Stimulated activated naive CD4-positive, alpha-beta T cell (primary cell): ENCODE measurements at regions not wholly inside any gene's neighbourhood (a gene's known extent, or its start where the extent isn't known, plus 50 kb on each side); places are given as distances from the start of the nearest gene placed in this dataset.

Experiments used
- DNase-seq, 6 experiments: peaks; one replicate each; lab custom pipeline; 2025; lab: John Stamatoyannopoulos, UW

DNA sequence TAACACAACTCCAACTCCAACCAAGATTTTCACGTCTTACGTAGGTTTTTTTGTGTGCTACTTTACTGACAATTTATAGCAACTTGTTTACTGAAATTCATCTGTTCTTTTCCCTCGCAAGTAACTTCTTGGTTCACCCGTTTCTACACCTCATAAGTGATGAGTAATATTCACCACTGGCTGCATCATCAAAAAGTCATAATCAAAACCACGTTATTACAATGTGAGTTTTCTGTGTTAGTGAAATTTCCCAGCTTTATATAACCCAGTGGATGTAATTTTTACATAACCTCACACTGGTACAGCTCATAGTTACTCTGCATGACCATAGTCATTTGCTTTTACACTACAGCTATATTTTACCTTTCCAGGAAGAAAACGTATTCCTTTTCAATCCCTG is 401.1 kb upstream of the LYPLAL1 start:
- DNase-seq, result no peak

DNA sequence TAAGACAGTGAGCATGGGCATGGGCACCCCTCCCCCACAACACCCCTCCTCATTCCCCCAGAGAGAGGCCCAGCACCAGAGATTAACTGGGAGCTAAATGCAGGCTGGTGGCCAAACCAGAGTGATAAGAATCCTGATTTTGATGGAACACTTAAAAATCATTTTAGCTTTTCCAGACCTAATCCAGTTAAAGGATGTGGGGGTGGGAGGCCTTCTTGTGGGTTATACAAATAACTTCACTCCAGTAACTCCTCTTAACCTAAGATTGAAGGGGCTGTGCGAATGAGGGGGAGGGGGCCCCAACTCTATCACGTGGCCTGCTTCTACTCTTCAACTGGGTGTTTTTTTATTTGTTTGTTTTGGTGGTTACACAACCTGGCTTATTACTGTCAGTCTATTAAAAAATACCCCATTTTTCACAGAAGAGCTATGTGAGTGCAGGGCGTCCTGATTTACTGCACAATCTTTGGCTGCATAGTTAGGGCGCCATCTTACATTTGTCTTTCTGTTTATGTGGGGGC is 398.1 kb upstream of the LYPLAL1 start:
- DNase-seq, result no peak

DNA sequence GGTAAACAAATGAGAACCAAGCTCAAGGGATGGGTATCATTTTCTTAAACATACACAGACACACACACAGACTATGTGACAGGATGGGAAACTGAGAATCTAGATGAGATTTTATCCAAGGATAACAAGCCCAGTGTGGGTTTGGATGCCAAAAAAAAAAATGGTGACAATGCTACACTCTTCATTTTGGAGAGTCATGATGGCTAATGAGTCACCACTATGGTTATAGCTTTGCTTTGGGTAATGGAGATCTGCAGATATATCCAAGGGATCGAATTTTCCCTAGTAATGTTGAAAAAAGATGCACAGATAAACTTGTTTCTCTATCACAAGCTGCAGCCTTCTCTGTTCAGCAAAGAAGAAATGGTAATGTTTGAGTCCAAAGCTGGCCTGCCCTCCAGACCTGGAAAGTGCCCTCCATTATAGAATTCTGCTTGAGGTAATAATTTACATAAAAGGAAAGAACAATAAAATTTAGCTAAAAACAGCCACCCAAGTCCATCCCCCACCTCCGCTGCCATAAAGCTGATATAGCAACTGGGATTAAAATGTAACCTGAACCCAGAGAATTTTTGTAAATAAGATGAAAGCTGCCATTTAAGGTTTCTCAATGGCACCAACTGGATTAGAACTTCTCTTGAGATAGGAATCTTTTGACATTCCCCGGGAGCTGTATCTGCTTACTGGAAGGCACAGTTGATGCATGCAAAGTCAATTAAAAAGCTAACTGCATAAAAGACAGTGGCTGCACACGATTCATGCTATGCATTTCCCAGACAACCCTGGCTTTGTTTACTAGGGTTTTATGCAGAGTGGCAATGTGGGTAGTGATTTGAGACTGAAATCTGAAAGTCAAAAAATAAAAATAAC is 395.2 kb upstream of the LYPLAL1 start:
- DNase-seq, result no peak

DNA sequence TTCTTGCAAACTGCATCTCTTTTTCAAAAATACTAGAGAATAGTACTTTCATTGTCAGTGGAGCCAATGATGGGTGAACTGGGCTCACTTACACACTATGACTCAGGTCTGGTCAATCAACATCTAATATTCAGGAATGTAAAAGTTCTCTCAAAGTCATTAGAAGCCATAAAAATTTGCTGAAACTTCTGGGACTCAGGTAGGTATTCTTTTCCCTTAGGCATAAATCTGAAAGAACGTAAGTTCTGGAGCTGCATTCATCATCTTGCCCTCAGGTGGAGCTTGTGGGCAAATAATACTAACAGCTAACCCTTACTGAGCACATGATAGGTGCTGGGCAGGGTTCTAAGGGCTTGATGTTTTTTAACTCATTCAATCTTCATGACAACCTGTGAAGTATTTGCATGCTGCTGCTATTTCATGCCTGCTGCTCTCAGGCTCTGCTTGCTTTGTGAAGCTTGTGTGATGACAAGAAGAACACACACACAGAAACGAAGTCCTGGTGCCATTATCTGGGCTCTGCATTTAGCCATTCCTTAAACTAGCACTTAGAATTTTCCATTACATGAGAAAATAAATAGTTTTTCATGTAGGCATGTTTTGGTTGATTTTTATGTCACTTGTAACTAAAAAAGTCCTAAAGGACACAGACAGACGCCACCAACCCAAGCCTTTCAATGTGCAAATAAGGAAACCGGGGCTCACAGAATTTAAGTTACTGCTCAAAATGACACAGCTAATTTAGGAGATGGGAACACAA is 394.2 kb upstream of the LYPLAL1 start:
- DNase-seq, result no peak

DNA sequence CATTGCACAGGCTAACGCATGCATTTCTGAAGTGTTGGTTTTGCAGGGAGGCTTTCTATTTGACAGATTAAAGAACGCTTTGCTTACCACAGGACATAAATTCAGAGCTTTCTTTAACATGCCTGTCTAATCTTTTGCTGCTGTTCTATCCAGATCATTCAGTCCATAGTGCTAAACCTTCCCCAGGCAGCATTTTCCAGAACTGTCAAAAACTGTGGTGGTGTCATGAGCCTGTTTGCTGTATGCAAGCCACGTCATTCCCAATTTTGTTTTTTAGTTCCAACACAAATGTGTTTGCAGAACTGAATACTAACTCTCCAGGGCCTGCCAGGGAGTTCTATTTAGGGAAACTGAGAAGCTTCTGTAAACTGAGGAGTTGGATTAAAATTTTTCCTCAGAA is 390.5 kb upstream of the LYPLAL1 start:
- DNase-seq, result no peak

DNA sequence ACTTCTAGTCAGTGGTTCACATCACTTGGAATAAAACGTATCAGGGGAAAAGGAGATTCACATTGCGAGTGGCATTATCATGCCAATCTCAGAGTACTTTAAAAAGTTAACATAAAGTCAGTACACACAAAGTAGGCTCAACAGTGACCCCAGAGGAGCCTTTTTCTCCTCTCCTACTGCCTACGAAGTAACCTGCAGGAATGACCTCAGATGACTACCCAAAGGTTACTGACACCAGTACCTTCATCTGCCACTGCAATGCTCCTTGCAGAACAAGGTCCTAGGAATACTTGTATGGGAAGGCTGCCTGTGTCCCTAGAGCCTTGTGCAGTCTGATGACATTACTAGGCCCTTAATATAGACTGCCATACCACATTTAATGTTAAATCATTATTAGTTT is 389.8 kb upstream of the LYPLAL1 start:
- DNase-seq, result no peak

DNA sequence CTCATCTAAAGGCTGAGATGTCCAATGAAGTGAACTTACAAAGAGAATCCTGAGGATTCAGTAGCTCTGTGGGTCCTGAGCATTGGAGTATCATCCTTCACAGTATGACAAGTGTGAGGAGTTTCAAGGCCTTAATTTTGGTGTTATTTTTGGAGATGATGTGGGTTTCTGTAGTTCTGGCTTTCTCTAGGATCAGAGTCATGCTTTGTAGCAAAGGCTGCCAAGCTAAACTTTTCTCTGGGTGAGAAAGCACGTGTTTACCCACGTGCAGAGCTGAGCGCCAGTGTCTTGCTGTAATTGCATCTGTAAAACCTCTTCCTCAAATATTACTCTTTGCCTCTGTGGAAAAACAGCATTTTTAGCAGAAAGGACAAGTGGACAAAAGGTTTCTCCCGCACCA is 387.8 kb upstream of the LYPLAL1 start:
- no peak for DNase-seq

DNA sequence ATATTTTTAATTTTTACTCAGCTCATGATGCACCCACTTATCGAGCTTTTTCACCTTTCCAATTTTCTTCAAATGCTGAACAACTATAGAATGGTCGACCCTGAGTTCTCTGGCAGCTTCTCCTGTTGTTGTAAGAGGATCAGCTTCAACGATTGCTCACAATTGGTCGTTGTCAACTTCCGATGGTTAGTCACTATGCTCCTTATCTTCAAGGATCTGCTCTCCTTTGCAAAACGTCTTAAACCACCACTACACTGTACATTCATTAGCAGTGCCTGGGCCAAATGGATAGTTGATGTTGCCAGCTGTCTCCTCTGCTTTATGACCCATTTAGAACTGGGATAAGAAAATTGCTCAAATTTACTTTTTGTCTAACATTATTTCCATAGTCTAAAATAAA is 385.9 kb upstream of the LYPLAL1 start:
- DNase-seq, result no peak

DNA sequence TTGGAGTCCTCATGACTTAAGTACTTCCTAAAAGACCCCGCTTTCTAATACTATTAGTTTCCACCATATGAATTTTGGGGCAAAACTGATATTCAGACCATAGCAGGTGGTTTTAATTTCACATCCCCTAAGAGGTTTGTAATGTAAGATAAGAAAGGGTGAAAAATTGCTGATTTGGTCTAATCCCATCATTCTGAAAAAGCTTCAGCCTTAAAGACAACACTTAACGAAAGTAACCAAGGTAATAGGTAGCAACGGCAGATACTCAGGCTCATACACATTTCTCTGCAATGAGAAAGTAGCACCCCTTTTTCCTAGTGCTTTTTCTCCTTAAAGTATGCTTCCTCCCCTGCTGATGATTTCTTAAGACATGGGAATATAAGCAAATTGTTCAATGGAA is 376.9 kb upstream of the LYPLAL1 start:
- DNase-seq, result no peak

DNA sequence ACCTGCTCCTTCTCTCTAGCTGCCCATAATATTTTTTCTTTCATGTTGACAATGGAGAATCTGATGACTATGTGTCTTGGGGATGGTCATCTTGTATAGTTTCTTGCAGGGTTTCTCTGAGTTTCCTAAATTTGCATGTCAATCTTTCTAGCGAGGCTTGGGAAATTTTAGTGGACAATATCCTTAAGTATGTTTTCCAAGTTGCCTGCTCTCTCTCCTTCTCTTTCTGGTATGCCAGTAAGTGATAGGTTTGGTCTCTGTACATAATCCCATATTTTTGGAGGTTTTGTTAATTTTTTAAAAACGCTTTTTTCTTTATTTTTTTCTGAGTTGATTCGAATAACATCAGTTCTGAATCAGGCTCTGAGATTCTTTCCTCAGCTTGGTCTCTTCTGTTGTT is 370.9 kb upstream of the LYPLAL1 start:
- no peak for DNase-seq

DNA sequence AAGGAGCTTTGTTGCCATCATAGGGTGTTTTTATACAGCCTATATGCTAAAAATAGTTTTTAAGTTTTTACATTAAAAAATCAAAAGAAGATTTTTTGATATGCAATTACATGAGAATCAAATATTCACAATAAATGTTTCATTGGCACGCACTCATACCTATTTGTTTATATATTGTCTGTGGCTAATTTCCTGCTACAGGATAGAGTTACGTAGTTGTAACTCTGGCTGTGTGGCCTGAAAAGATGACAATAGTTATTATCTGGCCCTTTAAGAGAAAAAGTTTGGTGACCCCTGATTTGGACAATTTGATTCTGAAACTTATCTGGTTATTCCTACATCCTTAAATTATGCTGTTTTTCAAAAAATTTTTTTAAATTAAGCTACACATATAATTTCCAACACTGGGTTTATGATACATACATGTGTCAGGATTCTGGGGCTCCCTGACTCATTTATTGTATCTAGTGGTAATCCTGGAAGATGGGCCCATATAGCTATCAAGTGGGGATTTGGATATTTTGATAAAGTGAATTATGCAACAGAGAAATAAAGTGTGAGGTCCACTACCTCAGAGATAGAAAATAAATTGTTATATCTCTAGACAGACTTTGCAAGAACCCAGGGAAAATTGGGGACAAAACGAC is 370.2 kb upstream of the LYPLAL1 start:
- no peak for DNase-seq

DNA sequence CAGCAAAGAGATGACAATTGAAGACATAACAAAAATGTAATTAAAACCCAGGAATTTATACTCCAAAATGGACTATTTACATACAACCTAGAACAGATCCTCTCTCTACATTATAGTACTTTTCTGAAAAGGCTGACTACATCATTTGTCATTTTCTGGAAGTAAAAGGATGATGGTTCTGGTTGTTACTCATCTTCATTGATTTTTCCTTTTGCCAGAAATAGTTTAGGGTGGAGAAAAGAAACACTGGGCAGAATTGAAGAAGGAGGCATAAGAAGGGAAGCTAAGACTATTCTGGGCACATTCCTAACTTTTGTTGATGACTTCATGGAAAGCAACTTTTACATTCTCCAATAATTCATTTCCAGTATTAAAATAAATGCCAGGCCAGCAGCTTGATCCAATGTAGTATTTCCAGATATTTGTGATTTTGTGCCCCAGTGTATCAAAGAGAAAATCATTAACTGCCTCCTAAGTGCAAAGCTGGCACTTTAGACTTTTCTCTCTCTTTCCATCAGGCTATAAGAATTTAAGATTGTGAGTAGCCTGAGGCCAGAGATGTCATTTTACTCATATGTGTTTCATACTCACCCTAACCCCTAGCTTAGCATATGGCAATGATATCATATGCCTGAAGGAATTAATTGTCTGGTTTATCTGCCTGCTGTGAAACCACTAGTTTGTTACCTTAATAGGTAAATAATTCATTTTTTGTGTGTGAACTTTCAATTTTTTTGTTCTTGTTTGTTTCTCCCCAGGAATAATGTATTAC is 369.5 kb upstream of the LYPLAL1 start:
- no peak for DNase-seq

DNA sequence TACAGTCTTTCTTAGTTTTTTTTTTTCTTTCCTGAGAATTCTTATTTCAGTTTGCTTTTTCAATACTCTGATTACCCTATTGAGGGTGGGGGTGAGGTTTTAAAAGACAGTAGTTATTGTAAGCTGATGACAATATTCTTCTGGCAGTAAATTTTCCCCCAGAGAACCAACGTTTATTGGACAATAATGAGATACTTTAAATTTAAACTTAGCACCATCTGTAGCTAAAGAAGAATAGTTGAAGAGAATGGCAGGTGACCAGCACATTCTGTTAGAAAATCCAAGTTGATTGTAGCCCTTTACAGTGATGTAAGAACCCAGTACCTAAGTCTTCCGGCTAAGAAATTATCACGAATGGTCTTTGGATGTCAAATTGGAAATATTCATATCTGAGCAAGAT is 364.6 kb upstream of the LYPLAL1 start:
- DNase-seq, result no peak

DNA sequence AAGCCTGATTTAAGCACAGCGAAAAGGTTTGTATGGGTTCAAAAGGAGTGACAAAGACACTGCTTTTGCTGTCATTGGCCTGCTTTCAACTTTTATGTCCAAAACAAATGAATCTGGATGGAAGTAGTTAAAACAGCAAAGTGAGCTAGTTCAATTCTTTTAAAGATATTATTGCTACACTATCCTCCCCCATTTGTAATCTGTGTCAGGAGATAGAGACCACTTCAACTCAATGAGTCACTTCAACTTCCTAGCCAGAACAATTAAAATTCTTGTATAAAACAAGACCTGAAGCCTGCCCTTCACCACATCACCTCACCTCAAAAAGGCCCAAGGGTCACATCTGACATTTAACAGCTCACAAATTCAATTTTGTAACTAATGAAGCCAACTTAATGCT is 364.1 kb upstream of the LYPLAL1 start:
- DNase-seq, result no peak

DNA sequence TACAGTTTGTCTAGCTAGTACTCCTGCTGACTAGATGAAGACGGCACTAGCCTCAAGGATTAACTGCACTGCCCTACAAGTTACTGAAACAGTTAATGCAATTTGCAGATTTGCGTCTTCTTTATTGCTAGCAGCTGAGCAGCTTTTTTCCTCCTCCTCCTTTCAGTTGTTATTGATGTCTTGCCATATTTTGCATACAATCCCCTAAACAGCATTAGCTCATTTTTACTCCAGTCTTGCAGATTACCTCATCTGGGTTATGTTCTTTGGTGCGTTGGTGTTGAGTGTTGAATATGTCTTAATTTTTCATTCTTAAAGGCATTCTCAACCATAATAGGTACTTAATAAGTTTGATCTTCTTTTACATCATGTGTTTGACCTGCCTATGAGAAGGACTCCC is 363.4 kb upstream of the LYPLAL1 start:
- no peak for DNase-seq

DNA sequence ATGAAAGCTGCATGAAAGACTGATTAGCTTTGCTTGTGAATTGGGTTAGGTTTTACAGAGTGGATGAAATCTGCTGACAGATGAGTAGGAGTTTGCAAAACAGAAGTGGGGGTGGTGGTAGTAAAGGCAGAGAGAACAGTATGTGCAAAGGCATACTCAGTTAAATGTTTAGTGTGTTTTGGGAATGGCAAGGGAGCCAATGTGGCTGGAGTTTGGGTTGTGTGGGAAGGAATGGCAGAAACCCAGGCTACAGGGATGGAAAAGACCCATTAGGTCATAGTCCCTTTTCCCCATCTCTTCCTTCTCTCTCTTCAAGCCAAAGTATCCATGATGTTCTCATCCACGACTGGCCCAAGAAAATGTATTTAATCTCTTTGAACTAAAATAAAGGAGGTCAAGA is 362.2 kb upstream of the LYPLAL1 start:
- DNase-seq, result no peak

DNA sequence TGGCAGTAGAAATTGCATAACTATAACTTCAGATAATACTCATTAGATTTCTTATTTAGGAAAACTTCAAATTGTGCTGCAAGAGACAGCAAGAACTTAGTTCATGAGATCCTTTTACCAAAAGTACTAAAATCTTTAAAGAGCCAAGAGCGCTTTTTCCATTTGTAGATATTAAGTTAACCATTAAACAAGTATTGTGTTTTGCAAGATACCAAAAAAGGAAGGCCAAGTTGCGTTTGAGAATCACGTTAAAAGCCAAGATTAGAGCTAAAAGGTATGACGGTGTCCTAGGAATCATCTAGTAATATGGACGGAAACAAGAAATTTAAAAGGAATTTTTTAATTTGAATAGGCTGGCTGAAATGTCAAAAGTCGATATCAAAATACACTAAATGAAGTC is 361.3 kb upstream of the LYPLAL1 start:
- DNase-seq, result no peak

DNA sequence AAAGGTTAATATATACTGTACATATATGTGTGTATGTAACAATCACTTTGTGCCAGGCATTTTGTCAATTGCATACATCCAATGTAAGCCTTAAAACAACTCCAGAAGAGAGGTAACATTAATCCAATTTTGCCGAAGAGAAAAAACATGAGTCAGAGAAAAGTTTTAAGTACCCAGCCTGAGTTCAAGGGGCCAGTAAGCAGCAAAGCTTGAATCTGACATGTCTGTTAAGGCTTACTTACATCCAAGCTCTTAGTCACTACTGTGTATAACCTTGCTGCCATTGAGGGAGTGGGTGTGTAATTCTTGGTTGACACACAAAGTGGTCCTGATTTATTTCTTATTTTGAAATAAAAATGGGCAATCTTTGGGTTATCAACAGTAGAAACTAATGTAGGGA is 360.4 kb upstream of the LYPLAL1 start:
- DNase-seq, result no peak

DNA sequence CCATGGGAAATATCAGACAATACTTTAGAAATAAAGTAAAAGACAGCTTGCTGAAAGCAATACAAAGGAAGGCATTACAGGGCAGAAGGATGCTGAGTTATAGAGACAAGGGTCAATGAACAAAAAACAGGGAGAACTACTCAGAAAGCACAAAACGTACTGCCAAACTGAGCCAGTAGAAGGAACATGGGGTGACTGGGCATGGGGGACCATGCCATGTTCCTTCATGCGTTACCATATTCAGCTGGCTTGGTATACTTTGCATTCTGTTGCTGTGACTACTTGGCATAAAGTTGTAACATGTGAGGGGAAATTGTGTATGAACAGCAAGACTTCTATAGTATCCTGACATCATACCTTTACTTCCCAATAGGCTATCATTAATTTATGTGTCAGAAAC is 358.6 kb upstream of the LYPLAL1 start:
- no peak for DNase-seq

DNA sequence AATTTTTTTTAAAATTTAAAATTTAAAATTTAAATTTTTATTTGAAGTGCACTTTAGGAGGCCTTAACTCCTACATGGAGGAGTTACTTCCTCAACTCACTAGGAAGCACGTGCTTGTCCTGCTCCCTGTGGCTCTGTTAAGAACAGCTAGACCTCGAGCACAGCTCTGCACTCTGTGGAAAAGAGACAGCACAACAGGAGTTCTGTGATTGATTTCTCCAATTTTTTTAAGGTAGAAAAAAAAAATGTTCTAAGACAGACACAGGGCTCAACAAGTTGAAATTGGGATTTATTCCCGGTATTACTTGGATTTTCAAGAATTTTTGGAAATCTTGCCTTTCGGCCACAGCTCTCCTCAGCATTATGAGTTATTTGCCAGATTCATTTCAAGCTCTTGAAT is 356.6 kb upstream of the LYPLAL1 start:
- no peak for DNase-seq

DNA sequence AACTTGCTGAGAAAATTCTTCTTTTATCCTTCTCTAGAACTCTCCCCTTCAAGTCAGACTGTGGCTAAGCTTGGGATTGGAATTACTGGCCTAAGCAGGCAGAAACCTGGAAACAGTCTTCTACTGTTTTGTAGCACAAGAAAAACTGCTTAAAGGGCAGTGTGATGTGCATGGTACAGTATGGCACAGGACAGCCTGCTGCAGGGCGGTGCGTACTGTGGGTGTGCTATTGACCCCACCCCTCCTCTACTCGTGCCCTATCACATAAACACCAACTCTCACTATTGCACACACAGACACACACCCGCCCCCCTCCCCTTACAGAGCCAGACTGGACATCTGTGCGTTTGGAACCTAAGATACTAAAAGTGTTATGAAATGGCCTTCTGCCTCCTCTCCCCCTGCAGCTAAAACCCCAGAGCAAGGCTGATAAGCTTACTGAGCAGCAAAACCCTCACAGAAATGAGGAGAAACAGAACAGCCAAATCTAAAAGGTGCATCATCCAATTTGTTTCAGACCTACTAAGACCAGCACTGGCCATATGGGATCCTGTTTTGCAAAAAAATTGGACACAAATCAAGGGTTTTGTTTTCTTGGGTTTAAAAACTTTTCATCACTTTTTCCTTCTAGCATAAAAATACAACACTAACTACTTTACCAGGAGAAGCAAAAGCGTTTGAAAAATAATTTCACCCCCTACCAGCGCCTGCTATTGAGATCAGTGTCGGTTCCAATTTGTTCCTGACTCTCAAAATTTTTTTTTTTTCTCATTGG is 355.8 kb upstream of the LYPLAL1 start:
- no peak for DNase-seq
